ENCODE measurements at regions not wholly inside any gene's neighbourhood (a gene's known extent, or its start where the extent isn't known, plus 50 kb on each side); places are given as distances from the start of the nearest gene placed in this dataset.

GRCh38 chr7:91330191-91330808 lies 66.1 kb downstream of the FZD1 start:
- ChIA-PET POLR2A (no interaction called here), CTCF (no interaction called here)
- no peak for TF ChIP-seq CTCF (IDR thresholded peaks at IDR 0.05; ENCODE audit: control extremely low read depth, extremely low read depth, low read depth, missing control alignments)
- DNase-seq (ENCODE audit: extremely low spot score), result no peak

GRCh38 chr7:91330866-91331265 lies 66.6 kb downstream of the FZD1 start:
- no peak for DNase-seq (ENCODE audit: extremely low spot score)
- ChIA-PET CTCF (no interaction called here), POLR2A (no interaction called here)
- TF ChIP-seq CTCF (IDR thresholded peaks at IDR 0.05; ENCODE audit: control extremely low read depth, extremely low read depth, low read depth, missing control alignments), result no peak

GRCh38 chr7:91336106-91336505 lies 71.9 kb downstream of the FZD1 start:
- DNase-seq (ENCODE audit: extremely low spot score), result no peak
- TF ChIP-seq CTCF (IDR thresholded peaks at IDR 0.05; ENCODE audit: control extremely low read depth, extremely low read depth, low read depth, missing control alignments), result no peak
- ChIA-PET CTCF (interaction anchor here (0.7 to 1.5 kb wide), 2 partner anchors 10 to 17 kb away, joined by 3 to 5 read pairs; no protein-coding TSS in a partner anchor), POLR2A (no interaction called here)

GRCh38 chr7:91338226-91339020 lies 74.2 kb downstream of the FZD1 start:
- ChIA-PET CTCF (no interaction called here), POLR2A (no interaction called here)
- TF ChIP-seq CTCF (IDR thresholded peaks at IDR 0.05; ENCODE audit: control extremely low read depth, extremely low read depth, low read depth, missing control alignments), result no peak

GRCh38 chr7:91342346-91342745 lies 78.1 kb downstream of the FZD1 start:
- ChIA-PET CTCF (interaction anchor here (1.1 to 1.4 kb wide), 3 partner anchors 8 to 42 kb away, joined by 3 to 4 read pairs (median 3); no protein-coding TSS in a partner anchor), POLR2A (no interaction called here)
- DNase-seq (ENCODE audit: extremely low spot score), result no peak
- no peak for TF ChIP-seq CTCF (IDR thresholded peaks at IDR 0.05; ENCODE audit: control extremely low read depth, extremely low read depth, low read depth, missing control alignments)

More at GRCh38 chr7:91338226-91339020, 74.2 kb downstream of the FZD1 start:
- no peak for DNase-seq (ENCODE audit: extremely low spot score)

GRCh38 chr7:91343420-91343960 lies 79.3 kb downstream of the FZD1 start:
- DNase-seq (ENCODE audit: extremely low spot score), result no peak
- no peak for TF ChIP-seq CTCF (IDR thresholded peaks at IDR 0.05; ENCODE audit: control extremely low read depth, extremely low read depth, low read depth, missing control alignments)
- POLR2A ChIA-PET, result no interaction called here
- CTCF ChIA-PET, result no interaction called here

Data from GM10248 (cell line).